GM13977 (cell line): ENCODE measurements at regions not wholly inside any gene's neighbourhood (a gene's known extent, or its start where the extent isn't known, plus 50 kb on each side); places are given as distances from the start of the nearest gene placed in this dataset.

Experiments used
- DNase-seq: peaks from one replicate; pipeline ENCODE4 v3.0.0; 2012; ENCODE audit warnings: low spot score
- in situ Hi-C: fragments of 300-500 bp; cut with MboI; formaldehyde crosslinking; loops from one replicate; pipeline ENCODE4 v1.12.0; 2022; ENCODE audit warnings: low sequenced_read_pairs, low pct_unique_long_range_greater_than_20kb, mixed read lengths, inconsistent platforms; ENCODE audit not compliant: unreplicated experiment
- TF ChIP-seq, protein P1 (sequence below): IDR thresholded peaks from 2 replicates; pipeline ENCODE4 v1.5.1; 2012; ENCODE audit warnings: mild to moderate bottlenecking, control low read depth; ENCODE audit not compliant: insufficient read depth; ENCODE audit errors: extremely low read depth, missing control alignments

DNA sequence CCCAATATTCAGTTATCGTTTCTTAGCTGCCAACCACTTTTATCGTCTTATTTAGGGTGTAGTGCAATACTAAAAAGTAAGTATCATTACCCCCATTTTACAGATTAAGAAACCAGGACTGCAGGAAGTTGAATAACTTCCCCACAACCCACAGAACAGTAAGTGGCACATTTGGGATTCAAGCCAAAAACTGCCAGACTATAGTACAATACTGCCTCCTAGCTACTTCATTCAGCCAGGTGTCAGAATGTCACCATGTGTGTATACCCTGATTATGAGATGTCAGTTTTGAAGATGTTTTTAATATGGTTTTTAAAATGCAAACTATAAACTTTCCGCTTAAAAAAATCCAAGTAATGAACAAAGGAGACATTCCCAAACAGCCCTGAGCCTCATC, 74.2 kb upstream of the PROK2 start:
- TF ChIP-seq, protein P1, sequence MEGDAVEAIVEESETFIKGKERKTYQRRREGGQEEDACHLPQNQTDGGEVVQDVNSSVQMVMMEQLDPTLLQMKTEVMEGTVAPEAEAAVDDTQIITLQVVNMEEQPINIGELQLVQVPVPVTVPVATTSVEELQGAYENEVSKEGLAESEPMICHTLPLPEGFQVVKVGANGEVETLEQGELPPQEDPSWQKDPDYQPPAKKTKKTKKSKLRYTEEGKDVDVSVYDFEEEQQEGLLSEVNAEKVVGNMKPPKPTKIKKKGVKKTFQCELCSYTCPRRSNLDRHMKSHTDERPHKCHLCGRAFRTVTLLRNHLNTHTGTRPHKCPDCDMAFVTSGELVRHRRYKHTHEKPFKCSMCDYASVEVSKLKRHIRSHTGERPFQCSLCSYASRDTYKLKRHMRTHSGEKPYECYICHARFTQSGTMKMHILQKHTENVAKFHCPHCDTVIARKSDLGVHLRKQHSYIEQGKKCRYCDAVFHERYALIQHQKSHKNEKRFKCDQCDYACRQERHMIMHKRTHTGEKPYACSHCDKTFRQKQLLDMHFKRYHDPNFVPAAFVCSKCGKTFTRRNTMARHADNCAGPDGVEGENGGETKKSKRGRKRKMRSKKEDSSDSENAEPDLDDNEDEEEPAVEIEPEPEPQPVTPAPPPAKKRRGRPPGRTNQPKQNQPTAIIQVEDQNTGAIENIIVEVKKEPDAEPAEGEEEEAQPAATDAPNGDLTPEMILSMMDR: peak; percentile 46
- in situ Hi-C loops: loop anchor here (25.0 kb wide), 1 partner anchor 1228 kb away; no protein-coding TSS in a partner anchor
- peak; percentile 27 for DNase-seq

DNA sequence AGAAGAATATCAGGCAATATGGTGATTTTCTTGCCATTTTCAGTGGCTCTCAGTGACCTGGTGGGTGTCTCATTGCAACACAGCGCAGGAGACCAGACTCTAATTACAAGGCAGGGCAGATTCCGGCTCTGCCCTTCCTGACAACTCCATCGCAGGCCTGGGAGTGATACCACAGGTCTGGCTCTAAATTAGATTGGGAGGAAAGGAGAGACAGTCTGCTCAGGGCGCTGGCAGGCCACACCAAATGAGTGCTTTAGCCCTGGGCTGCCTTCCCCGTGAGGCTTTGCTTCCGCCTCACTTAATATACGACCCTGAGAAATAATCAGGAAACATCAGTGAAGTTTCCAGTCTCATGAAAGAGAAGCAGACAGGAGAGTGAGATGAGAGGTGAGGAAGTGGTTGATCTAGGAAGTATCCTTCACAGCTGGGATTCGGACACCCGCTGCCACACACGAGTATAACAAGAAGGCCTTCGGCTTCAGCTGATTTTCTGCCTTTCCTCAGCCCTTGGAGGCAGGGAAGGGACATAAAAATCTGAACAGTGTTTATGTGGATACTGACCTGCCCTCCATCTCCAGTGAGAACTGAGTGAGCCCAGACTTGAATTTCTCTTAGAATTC, 73.7 kb upstream of the PROK2 start:
- no peak for DNase-seq
- in situ Hi-C loops: loop anchor here (25.0 kb wide), 1 partner anchor 1229 kb away; no protein-coding TSS in a partner anchor
- TF ChIP-seq, protein P1: no peak

DNA sequence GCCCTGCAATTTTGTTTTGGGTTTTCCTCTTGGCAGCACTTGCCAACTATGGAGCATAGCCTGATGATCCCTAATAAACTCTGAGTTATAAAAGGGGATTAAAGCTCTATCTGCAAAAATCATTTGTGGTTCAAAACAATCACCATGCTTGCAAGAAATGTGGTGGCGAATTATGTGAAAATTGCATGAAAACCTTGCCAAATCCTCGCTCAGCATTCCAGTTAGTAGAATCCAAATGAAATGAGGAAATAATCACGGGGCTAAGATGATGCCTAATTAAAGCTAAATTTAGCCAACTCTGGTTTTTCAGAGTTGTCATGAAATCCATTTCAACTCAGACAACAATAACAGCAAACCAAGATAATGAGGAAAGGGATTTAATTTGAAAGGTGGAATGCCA, 73.0 kb upstream of the PROK2 start:
- in situ Hi-C loops: loop anchor here (25.0 kb wide), 1 partner anchor 1229 kb away; no protein-coding TSS in a partner anchor
- TF ChIP-seq, protein P1: no peak
- DNase-seq: no peak

DNA sequence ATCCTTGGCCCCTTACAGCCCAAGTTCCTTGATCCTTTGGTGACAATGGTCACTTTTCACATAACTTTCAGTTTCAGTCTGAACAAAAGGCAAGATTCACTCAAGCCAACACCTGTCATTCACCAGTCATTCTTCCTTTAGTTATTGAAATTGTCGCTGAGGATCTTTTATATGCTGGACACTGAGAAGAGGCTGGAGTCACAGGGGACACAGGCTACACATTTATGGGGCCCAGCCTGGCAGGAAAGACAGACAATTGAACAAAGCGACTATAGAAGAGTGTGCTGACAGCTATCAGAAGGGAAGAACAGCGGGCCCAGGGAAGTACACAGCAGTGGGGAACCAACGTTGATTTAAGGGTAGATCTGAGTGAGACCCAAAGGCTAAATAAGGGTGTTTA, 69.8 kb upstream of the PROK2 start:
- DNase-seq: no peak
- TF ChIP-seq, protein P1: no peak
- in situ Hi-C loops: loop anchor here (25.0 kb wide), 1 partner anchor 1233 kb away; no protein-coding TSS in a partner anchor

DNA sequence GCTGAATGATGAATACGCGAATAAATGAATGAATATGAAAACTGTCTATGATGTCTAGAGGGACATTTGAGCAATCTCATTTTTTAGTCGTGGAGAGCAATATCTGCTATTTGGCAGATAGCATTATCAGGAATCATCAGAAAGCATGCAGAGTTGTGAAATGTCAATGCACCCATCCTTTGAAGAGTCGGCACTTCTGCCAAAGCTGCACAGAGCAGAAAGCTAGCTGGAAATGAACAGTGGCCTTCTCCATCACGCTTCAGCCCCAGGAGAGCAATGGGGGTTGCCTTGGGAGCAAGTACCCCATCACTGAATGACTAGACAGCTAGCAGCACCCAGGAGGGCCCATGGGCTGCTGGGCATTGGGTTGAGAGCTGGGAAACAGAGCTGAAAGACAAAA, 69.1 kb upstream of the PROK2 start:
- in situ Hi-C loops: loop anchor here (25.0 kb wide), 1 partner anchor 1233 kb away; no protein-coding TSS in a partner anchor
- no peak for DNase-seq
- TF ChIP-seq, protein P1: no peak

DNA sequence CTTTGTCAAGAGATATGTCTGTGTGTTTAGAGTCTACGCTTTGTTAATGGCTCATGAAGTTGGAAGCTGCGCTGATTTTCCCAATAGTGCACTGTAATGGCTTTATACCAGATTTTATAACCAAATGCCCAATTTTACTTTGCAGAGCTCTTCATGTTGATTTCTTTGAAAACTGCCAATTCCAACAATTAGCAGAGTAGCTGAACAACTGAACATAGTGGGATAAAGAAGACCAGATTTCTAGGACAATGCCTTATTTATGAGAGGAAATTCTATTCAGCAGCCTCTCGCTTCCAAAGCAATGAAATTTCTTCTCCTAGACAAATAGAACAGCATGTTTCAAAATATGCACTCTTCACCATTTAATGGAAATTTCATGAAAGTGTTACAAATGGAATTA, 66.9 kb upstream of the PROK2 start:
- in situ Hi-C loops: loop anchor here (25.0 kb wide), 1 partner anchor 1235 kb away; no protein-coding TSS in a partner anchor
- no peak for DNase-seq

More for the DNA sequence above, 66.9 kb upstream of the PROK2 start:
- TF ChIP-seq, protein P1: no peak
